GM12878 (cell line): ENCODE measurements at regions not wholly inside any gene's neighbourhood (a gene's known extent, or its start where the extent isn't known, plus 50 kb on each side); places are given as distances from the start of the nearest gene placed in this dataset.

ENCODE experiments used
- ATAC-seq: fragments of 200-7000 bp; cut with Tn5 transposase; 3 replicates; pipeline ENCODE4 v1.9.1; 2020; ENCODE audit warnings: mild to moderate bottlenecking, moderate library complexity
- BruUV-seq: library from RNA; stranded (reverse); fragments of 400-500 nt; replicated peaks from 2 replicates; lab custom pipeline; 2021; lab: Mats Ljungman, UMichigan
- CTCF ChIA-PET: fragments of 300-600 bp; sonication (Branson Sonifier 250); formaldehyde crosslinking; extraction: SDS; loops from one replicate; lab custom pipeline; 2021; ENCODE audit warnings: inconsistent platforms; lab: Yijun Ruan, JAX
- POLR2A ChIA-PET: fragments of 350-600 bp; formaldehyde crosslinking; extraction: SDS; loops from one replicate; lab custom pipeline; 2021; ENCODE audit warnings: inconsistent platforms; lab: Charles Lee
- RAD21 ChIA-PET: fragments of 300-600 bp; sonication (Branson Sonifier 250); formaldehyde crosslinking; loops from one replicate; lab custom pipeline; 2023; ENCODE audit warnings: antibody characterized with exemption; ENCODE audit not compliant: unreplicated experiment; lab: Charles Lee
- SMC1A ChIA-PET: fragments of 300-600 bp; sonication (Branson Sonifier 250); formaldehyde crosslinking; loops from one replicate; lab custom pipeline; 2023; ENCODE audit not compliant: unreplicated experiment, uncharacterized antibody; lab: Charles Lee
- DNase-seq: peaks from one replicate; pipeline ENCODE4 v3.0.0-alpha.2; 2011; ENCODE audit warnings: low read depth, low spot score
- FAIRE-seq: peaks from 3 replicates; lab custom pipeline; 2011; peaks lifted over from hg19 to GRCh38; lab: Jason Lieb, UNC
- H2AFZ ChIP-seq: 2 replicates; pipeline ENCODE4 v1.6.0; 2011; ENCODE audit warnings: low read depth, low read length, control low read depth; ENCODE audit not compliant: control insufficient read depth
- H3K27ac ChIP-seq: 2 replicates; pipeline ENCODE4 v1.5.1; 2011; ENCODE audit warnings: control low read depth; ENCODE audit not compliant: control insufficient read depth, insufficient read depth
- H3K27me3 ChIP-seq, 2 experiments: replicated peaks in 1 of 2; 2 replicates each; pipeline versions ENCODE4 v1.6.0 to v1.6.1; 2011; ENCODE audit warnings: low read length in 1 of 2; ENCODE audit not compliant: control insufficient read depth in 2 of 2, insufficient read depth in 2 of 2
- H3K36me3 ChIP-seq, 2 experiments: 2 replicates each; pipeline ENCODE4 v1.5.1; 2011; ENCODE audit warnings: low read length in 1 of 2; ENCODE audit not compliant: control insufficient read depth in 2 of 2, insufficient read depth in 2 of 2
- H3K4me1 ChIP-seq: 2 replicates; pipeline ENCODE4 v1.6.1; 2011; ENCODE audit warnings: mild to moderate bottlenecking, low read length, moderate library complexity, mixed read lengths; ENCODE audit not compliant: control insufficient read depth, insufficient read depth
- H3K4me2 ChIP-seq: 2 replicates; pipeline ENCODE4 v1.6.0; 2011; ENCODE audit warnings: control low read depth; ENCODE audit not compliant: control insufficient read depth, insufficient read depth
- H3K4me3 ChIP-seq: fragments of 200-600 bp; sonication (generic); 2 replicates; pipeline ENCODE4 v1.5.1; 2016
- H3K79me2 ChIP-seq: 2 replicates; pipeline ENCODE4 v1.6.0; 2011; ENCODE audit warnings: low read length; ENCODE audit not compliant: control insufficient read depth, insufficient read depth
- H3K9ac ChIP-seq: 2 replicates; pipeline ENCODE4 v1.8.0; 2011; ENCODE audit warnings: low read length, control low read depth, mixed read lengths; ENCODE audit not compliant: control insufficient read depth, insufficient read depth
- H3K9me3 ChIP-seq: replicated peaks from 3 replicates; pipeline ENCODE4 v1.5.1; 2011; ENCODE audit warnings: mild to moderate bottlenecking, low read length; ENCODE audit not compliant: control insufficient read depth, insufficient read depth
- H4K20me1 ChIP-seq: 2 replicates; pipeline ENCODE4 v1.6.0; 2011; ENCODE audit not compliant: control insufficient read depth, insufficient read depth
- CBX5 ChIP-seq: sonication (generic); IDR thresholded peaks from 2 replicates; pipeline ENCODE4 v1.6.1; 2016; ENCODE audit warnings: low read depth, moderate library complexity, mild to moderate bottlenecking, inconsistent platforms
- DPF2 ChIP-seq: fragments of 450-650 bp; IDR thresholded peaks from 2 replicates; pipeline ENCODE4 v1.6.1; 2017; ENCODE audit warnings: mild to moderate bottlenecking
- E4F1 ChIP-seq: fragments of 450-650 bp; IDR thresholded peaks from 2 replicates; pipeline ENCODE4 v1.6.1; 2018; ENCODE audit warnings: borderline replicate concordance, mild to moderate bottlenecking; ENCODE audit not compliant: partially characterized antibody
- HDAC6 ChIP-seq: fragments of 200-600 bp; sonication (generic); IDR thresholded peaks from one replicate; pipeline ENCODE4 v1.8.0; 2017; ENCODE audit warnings: antibody characterized with exemption; ENCODE audit not compliant: unreplicated experiment
- JUNB ChIP-seq: IDR thresholded peaks from 2 replicates; pipeline ENCODE4 v1.6.1; 2016; ENCODE audit warnings: antibody characterized with exemption, mild to moderate bottlenecking
- MLLT1 ChIP-seq: fragments of 450-650 bp; IDR thresholded peaks from 2 replicates; pipeline ENCODE4 v1.6.1; 2016; ENCODE audit warnings: mild to moderate bottlenecking
- PAX8 ChIP-seq: fragments of 450-650 bp; IDR thresholded peaks from 2 replicates; pipeline ENCODE4 v1.6.1; 2017; ENCODE audit warnings: mild to moderate bottlenecking, moderate library complexity
- PBX3 ChIP-seq: IDR thresholded peaks from 2 replicates; pipeline ENCODE4 v1.6.1; 2011; ENCODE audit warnings: mild to moderate bottlenecking, low read depth, low read length, moderate library complexity; ENCODE audit not compliant: insufficient replicate concordance
- SMARCA5 ChIP-seq: fragments of 450-650 bp; IDR thresholded peaks from 2 replicates; pipeline ENCODE4 v1.6.1; 2017; ENCODE audit warnings: mild to moderate bottlenecking
- SMC3 ChIP-seq: IDR thresholded peaks from 2 replicates; pipeline ENCODE4 v1.6.1; 2011; ENCODE audit warnings: low read length, improper control_type of control experiment, borderline replicate concordance
- SP1 ChIP-seq: IDR thresholded peaks from one replicate; pipeline ENCODE4 v1.6.1; 2011; ENCODE audit warnings: low read depth, low read length
- SUZ12 ChIP-seq: fragments of 200-600 bp; sonication (generic); IDR thresholded peaks from one replicate; pipeline ENCODE4 v1.6.1; 2018; ENCODE audit warnings: antibody characterized with exemption, mild to moderate bottlenecking; ENCODE audit not compliant: unreplicated experiment
- TBL1XR1 ChIP-seq: IDR thresholded peaks from 2 replicates; pipeline ENCODE4 v1.6.1; 2012; ENCODE audit warnings: low read depth, low read length, improper control_type of control experiment
- WGBS: methylation state at CpG from one replicate; pipeline ENCODE4 v1.1.6; 2016; ENCODE audit warnings: low lambda C conversion rate; ENCODE audit not compliant: insufficient replicate concordance, insufficient coverage; ENCODE audit errors: missing lambda C conversion rate; 5-methylcytosine and 5-hydroxymethylcytosine counted together
- in situ Hi-C: fragments of 300-500 bp; cut with MboI; formaldehyde crosslinking; loops from 9 replicates; pipeline ENCODE4 v1.14.3; 2018; ENCODE audit warnings: mixed read lengths
- intact Hi-C: fragments of 100-400 bp; cut with micrococcal nuclease; formaldehyde crosslinking; loops from one replicate; pipeline ENCODE4 v1.14.2; 2022; ENCODE audit not compliant: unreplicated experiment

- TF ChIP-seq SMARCA5 (no peak), PAX8 (no peak), TBL1XR1 (no peak), PBX3 (no peak), SMC3 (no peak)
These were observed 100.1 kb downstream of the SINHCAF start (continued) for GRCh38 chr12:31225656-31226535.

- no TSS peak for BruUV-seq
- H3K27me3 ChIP-seq, result no peaks in the 10 kb centered on the region
- no peak for DNase-seq
- no peaks in the 10 kb centered on the region for H3K36me3 ChIP-seq
- no peaks in the 10 kb centered on the region for H3K4me1 ChIP-seq
- 62% methylated on average over 10 of the region's 10 CpGs for WGBS
- no peak overlapping the region for H3K27ac ChIP-seq
- POLR2A ChIA-PET, result no interaction called here
- H4K20me1 ChIP-seq, result no peaks in the 10 kb centered on the region
- H3K9me3 ChIP-seq, result no peaks in the 10 kb centered on the region; the same call in 2 of the 3 replicates
- H2AFZ ChIP-seq, result no peak overlapping the region
- no peaks in the 10 kb centered on the region for H3K79me2 ChIP-seq
- intact Hi-C loops, result no loop called here
- no peak overlapping the region for H3K4me3 ChIP-seq
- CTCF ChIA-PET, result interaction anchor here (2.3 kb wide), 1 partner anchor 13 kb away, joined by 13 read pairs; no protein-coding TSS in a partner anchor
- no peak for ATAC-seq
- H3K9ac ChIP-seq, result no peak overlapping the region
- SMC1A ChIA-PET, result interaction anchor here (1.1 kb wide), 1 partner anchor 10 kb away, joined by 3 read pairs; no protein-coding TSS in a partner anchor
- no peak overlapping the region for H3K4me2 ChIP-seq
- in situ Hi-C loops, result no loop called here
- FAIRE-seq, result no peak
- RAD21 ChIA-PET, result no interaction called here
- no peak for TF ChIP-seq JUNB
- TF ChIP-seq SP1, result no peak
- TF ChIP-seq CBX5, result no peak
- no peak for TF ChIP-seq MLLT1
- TF ChIP-seq DPF2, result no peak
- no peak for TF ChIP-seq HDAC6
- TF ChIP-seq SUZ12, result no peak
- no peak for TF ChIP-seq E4F1
These were observed 99.3 kb downstream of the SINHCAF start for GRCh38 chr12:31226639-31227038.
